Stimulated activated CD8-positive, alpha-beta memory T cell treated with anti-CD3 and anti-CD28 coated beads, Interleukin-2, amount 100 ng/mL, for 48 hours (primary cell): ENCODE measurements at regions not wholly inside any gene's neighbourhood (a gene's known extent, or its start where the extent isn't known, plus 50 kb on each side); places are given as distances from the start of the nearest gene placed in this dataset.
"Not testable (repeated sequence)": the region's sequence is repeated elsewhere in the genome, so short reads cannot be mapped to it uniquely, and the experiment has no call there.

Source experiments
- DNase-seq, 2 donors: peaks; one replicate each; pipeline ENCODE4 v3.0.0-alpha.2; 2020; ENCODE audit warnings: low read depth in 2 of 2

- no peak for DNase-seq
These were observed 213.9 kb downstream of the PRDM9 start for GRCh38 chr5:23721336-23721735.

GRCh38 chr5:23727271-23727670 is 219.9 kb downstream of the PRDM9 start:
- DNase-seq: no peak

- DNase-seq: no peak
These were observed 222.6 kb downstream of the PRDM9 start for GRCh38 chr5:23730023-23730422.

- no peak for DNase-seq
These were observed 232.6 kb downstream of the PRDM9 start for GRCh38 chr5:23740029-23740428.

- no peak for DNase-seq
These were observed 235.3 kb downstream of the PRDM9 start for GRCh38 chr5:23742701-23743100.

GRCh38 chr5:23755906-23756305 is 248.5 kb downstream of the PRDM9 start:
- no peak for DNase-seq

GRCh38 chr5:23756779-23757178 is 249.4 kb downstream of the PRDM9 start:
- DNase-seq: no peak

GRCh38 chr5:23763170-23763569 is 255.8 kb downstream of the PRDM9 start:
- DNase-seq: no peak

- DNase-seq: no peak
These were observed 269.3 kb downstream of the PRDM9 start for GRCh38 chr5:23776684-23777083.

- not testable (repeated sequence) for DNase-seq
These were observed 292.9 kb downstream of the PRDM9 start for GRCh38 chr5:23800307-23800706.

- DNase-seq: no peak
These were observed 313.5 kb downstream of the PRDM9 start for GRCh38 chr5:23820765-23821471.

- DNase-seq: no peak
These were observed 316.1 kb downstream of the PRDM9 start for GRCh38 chr5:23823521-23823920.

GRCh38 chr5:23825196-23825595 is 317.8 kb downstream of the PRDM9 start:
- no peak for DNase-seq

- no peak for DNase-seq
These were observed 332.7 kb downstream of the PRDM9 start for GRCh38 chr5:23840083-23840482.

- no peak for DNase-seq
These were observed 357.4 kb downstream of the PRDM9 start for GRCh38 chr5:23864786-23865185.

- DNase-seq: no peak
These were observed 370.4 kb downstream of the PRDM9 start for GRCh38 chr5:23877847-23878246.

- DNase-seq: no peak
These were observed 377.1 kb downstream of the PRDM9 start for GRCh38 chr5:23884405-23885031.

- no peak for DNase-seq
These were observed 386.2 kb downstream of the PRDM9 start for GRCh38 chr5:23893561-23893960.

GRCh38 chr5:23895614-23896013 is 388.2 kb downstream of the PRDM9 start:
- no peak for DNase-seq

GRCh38 chr5:23930985-23931384 is 423.6 kb downstream of the PRDM9 start:
- DNase-seq: no peak

- DNase-seq: not testable (repeated sequence)
These were observed 444.0 kb downstream of the PRDM9 start for GRCh38 chr5:23951261-23951928.

GRCh38 chr5:23963449-23963848 is 456.0 kb downstream of the PRDM9 start:
- no peak for DNase-seq

- DNase-seq: no peak
These were observed 470.0 kb downstream of the PRDM9 start for GRCh38 chr5:23977365-23977764.
